RWPE1 (cell line): ENCODE measurements at regions not wholly inside any gene's neighbourhood (a gene's known extent, or its start where the extent isn't known, plus 50 kb on each side); places are given as distances from the start of the nearest gene placed in this dataset.

ENCODE experiments used
- CTCF ChIA-PET: fragments of 350-600 bp; sonication (Branson Sonifier 250); formaldehyde crosslinking; extraction: SDS; loops from one replicate; lab custom pipeline; 2021; lab: Yijun Ruan, JAX
- POLR2A ChIA-PET: fragments of 400-600 bp; formaldehyde crosslinking; extraction: SDS; loops from one replicate; lab custom pipeline; 2020; ENCODE audit warnings: antibody characterized with exemption; ENCODE audit not compliant: low non-redundant PET; lab: Yijun Ruan, JAX
- DNase-seq: peaks from one replicate; pipeline ENCODE4 v3.0.0; 2012; ENCODE audit warnings: low spot score
- H3K27ac ChIP-seq: fragments of 450-650 bp; 2 replicates; pipeline ENCODE4 v1.5.1; 2017
- TF ChIP-seq, protein P1 (sequence below): fragments of 450-650 bp; conservative IDR thresholded peaks from 2 replicates; pipeline ENCODE4 v1.5.1; 2017; ENCODE audit warnings: low read depth, mild to moderate bottlenecking

DNA sequence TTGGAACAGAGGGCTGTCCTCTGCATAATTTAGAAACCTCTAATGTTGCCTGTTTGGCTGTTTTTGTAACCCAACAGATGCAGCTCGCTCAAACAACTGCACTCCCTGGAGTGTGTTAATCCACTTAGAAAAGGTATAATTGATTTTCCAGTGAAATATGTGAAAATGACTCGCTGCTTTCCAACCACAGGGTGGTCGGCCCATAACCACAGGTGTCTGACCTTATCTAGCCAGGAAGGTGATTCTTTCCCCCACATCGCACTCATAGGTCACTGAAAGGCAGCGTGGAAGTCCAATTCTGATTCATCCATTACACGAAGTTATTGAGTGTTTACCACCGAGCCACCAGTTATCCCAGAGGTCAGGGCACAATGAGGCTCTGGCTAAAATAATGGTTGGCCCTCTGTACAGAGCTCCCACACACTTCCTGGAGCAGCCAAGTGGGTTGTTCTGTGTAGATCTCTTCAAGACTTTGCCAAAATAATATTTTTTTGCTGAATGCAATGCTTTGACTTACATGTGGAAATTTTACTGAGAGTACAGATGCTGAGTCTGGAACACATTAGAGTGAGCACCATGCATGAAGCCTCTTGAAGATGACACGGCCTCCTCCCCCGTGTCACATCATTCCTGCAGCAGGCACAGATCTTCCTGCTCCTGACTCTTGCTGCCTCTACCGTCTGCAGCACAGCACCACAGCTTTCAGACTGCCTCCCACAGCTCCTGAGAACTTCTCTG is 396.2 kb downstream of the ZNF516 start:
- CTCF ChIA-PET = no interaction called here
- no peak overlapping the region for H3K27ac ChIP-seq
- TF ChIP-seq, protein P1, sequence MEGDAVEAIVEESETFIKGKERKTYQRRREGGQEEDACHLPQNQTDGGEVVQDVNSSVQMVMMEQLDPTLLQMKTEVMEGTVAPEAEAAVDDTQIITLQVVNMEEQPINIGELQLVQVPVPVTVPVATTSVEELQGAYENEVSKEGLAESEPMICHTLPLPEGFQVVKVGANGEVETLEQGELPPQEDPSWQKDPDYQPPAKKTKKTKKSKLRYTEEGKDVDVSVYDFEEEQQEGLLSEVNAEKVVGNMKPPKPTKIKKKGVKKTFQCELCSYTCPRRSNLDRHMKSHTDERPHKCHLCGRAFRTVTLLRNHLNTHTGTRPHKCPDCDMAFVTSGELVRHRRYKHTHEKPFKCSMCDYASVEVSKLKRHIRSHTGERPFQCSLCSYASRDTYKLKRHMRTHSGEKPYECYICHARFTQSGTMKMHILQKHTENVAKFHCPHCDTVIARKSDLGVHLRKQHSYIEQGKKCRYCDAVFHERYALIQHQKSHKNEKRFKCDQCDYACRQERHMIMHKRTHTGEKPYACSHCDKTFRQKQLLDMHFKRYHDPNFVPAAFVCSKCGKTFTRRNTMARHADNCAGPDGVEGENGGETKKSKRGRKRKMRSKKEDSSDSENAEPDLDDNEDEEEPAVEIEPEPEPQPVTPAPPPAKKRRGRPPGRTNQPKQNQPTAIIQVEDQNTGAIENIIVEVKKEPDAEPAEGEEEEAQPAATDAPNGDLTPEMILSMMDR = no peak
- no peak for DNase-seq
- POLR2A ChIA-PET = no interaction called here

DNA sequence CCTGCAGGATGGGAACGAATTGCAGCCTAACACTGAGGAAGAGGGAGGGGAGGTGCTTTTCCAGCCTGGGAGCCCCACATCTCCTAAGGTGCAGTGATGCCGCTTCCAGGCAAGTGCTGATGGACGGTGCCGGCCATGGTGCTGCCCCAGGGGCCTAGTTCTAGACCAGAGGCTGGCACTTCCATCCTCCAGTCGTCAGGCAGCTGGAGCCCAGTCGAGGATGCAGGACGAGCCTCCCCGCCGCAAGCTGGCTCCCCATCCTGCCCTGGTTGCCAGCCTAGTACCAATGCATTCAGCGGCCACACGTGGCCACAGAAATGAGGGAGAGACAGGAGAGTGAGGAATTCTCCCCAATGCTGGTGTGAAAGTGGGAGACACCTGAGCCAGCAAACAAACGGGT is 413.5 kb downstream of the ZNF516 start:
- ChIA-PET CTCF (no interaction called here), POLR2A (no interaction called here)
- TF ChIP-seq, protein P1 = no peak
- DNase-seq = no peak
- no peak overlapping the region for H3K27ac ChIP-seq

DNA sequence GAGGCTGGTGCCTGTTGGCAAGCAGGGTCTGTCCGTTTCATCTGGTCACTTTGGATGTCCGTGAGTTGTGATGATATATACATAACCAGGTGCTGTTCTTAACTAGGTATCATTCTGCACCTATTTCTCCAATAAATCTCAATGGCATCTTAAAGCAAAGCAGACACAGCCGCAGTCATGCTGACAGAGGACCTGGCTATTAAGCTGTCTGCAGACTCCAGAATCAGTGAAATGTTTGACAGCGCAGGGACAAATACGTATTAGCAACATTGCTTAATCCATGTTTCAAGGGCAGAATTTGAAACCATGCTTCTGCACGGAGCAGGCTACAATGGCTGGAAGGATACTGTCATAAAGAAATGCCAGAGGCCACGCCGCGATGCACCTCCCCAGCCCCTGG is 414.6 kb downstream of the ZNF516 start:
- CTCF ChIA-PET = no interaction called here
- TF ChIP-seq, protein P1 = no peak
- H3K27ac ChIP-seq = no peak overlapping the region
- POLR2A ChIA-PET = no interaction called here
- DNase-seq = no peak

DNA sequence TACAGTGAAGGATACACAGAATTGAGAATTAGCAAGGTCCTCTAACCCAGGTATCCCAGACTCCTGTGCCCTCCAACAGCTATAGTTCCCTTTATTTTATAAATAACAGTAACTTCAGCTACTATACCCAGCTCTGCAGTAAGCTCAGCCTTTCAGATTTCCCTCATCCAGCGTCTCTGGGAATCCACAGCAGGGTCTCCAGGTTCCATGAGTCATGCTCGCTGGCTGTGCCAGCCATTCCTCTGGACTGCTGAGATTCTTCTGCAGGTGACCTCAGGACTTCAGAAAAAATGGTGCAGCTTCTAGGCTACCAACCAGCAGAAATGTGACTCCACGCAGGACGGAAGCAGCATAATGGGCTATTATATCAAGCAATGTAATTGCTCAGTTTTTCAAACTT is 419.3 kb downstream of the ZNF516 start:
- TF ChIP-seq, protein P1 = no peak
- H3K27ac ChIP-seq = no peak overlapping the region
- POLR2A ChIA-PET = no interaction called here
- CTCF ChIA-PET = interaction anchor here (0.8 kb wide), 1 partner anchor 12 kb away, joined by 3 read pairs; no protein-coding TSS in a partner anchor
- DNase-seq = no peak

DNA sequence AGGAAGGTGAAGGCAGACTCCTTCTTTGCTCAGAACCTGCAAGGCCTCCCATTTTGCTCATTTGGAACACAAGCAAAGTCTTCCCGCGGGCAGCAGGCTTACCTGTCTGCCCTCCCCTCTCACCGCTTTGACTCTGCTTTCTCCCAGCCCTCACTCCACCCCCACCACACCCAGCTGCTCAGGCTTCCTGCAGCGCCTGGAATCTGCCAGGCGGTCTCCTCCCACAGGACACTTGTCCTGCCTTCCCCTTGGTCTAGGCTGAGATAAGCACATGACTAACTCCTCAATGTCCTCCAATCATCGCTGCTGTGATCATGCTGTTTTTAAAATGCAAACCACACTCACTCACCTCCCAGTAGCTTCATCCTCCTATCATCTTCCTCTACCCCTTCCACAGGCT is 430.0 kb downstream of the ZNF516 start:
- no peak for DNase-seq
- no peak overlapping the region for H3K27ac ChIP-seq
- POLR2A ChIA-PET = no interaction called here
- CTCF ChIA-PET = no interaction called here
- TF ChIP-seq, protein P1 = no peak

DNA sequence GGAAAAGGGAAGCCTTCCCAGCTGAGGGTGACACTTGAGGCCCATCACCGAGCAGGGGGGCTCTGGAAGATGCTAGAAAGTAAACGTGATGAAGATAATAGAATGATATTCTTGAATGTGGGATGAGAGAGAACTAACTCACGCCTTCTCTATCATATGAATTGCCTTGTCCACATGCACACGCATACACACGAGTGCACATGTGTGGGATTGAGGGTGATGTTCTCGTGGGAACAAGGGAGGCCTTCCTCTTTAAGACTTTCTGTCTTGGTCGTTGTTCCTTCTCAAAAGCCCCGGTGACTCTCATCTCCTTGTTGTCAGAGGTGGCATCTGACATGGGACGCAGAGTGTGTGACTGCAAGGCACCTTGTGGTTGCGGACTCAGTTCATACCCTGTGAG is 436.9 kb downstream of the ZNF516 start:
- ChIA-PET CTCF (no interaction called here), POLR2A (no interaction called here)
- no peak for DNase-seq
- TF ChIP-seq, protein P1 = no peak
- no peak overlapping the region for H3K27ac ChIP-seq
